GM12864 (cell line): ENCODE measurements at regions not wholly inside any gene's neighbourhood (a gene's known extent, or its start where the extent isn't known, plus 50 kb on each side); places are given as distances from the start of the nearest gene placed in this dataset.

ENCODE experiments used
- DNase-seq: peaks from one replicate; pipeline ENCODE4 v3.0.0-alpha.2; 2011; ENCODE audit warnings: low read depth
- H3K4me3 ChIP-seq: 2 replicates; pipeline ENCODE4 v1.5.1; 2011; ENCODE audit warnings: mild to moderate bottlenecking, low read depth, low read length, control low read depth
- TF ChIP-seq, protein P1 (sequence below): IDR thresholded peaks from 2 replicates; pipeline ENCODE4 v1.5.1; 2011; ENCODE audit warnings: low read depth, mild to moderate bottlenecking, moderate library complexity, low read length, control low read depth, inconsistent platforms; ENCODE audit errors: missing control alignments

DNA sequence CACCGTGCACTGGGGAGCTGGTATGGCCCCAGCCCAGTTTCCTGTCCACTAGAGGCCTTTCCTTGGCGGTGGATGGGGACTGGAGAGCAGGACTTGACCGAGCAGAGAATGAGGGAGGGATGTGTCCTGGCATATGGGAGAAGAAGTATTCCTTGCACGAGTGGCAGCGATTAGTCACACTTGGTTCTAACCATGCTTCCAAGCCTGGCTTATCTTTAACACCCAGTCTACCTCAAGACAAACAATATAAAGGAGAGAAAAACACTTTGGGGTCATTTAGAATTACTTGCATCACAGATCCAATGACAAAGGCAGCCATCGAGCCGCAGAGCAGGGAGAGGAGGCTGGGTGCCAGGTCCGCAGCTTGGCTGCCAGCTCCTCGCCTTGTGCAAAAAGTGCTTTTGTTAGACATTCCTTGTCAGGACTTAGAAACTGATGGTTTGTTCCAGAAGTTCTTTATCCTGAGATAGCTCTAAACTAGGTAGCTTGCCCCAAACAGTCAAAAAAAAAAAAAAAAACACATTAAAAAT lies 214.9 kb upstream of the GMDS start:
- no peak for DNase-seq
- H3K4me3 ChIP-seq: no peak overlapping the region
- TF ChIP-seq, protein P1, sequence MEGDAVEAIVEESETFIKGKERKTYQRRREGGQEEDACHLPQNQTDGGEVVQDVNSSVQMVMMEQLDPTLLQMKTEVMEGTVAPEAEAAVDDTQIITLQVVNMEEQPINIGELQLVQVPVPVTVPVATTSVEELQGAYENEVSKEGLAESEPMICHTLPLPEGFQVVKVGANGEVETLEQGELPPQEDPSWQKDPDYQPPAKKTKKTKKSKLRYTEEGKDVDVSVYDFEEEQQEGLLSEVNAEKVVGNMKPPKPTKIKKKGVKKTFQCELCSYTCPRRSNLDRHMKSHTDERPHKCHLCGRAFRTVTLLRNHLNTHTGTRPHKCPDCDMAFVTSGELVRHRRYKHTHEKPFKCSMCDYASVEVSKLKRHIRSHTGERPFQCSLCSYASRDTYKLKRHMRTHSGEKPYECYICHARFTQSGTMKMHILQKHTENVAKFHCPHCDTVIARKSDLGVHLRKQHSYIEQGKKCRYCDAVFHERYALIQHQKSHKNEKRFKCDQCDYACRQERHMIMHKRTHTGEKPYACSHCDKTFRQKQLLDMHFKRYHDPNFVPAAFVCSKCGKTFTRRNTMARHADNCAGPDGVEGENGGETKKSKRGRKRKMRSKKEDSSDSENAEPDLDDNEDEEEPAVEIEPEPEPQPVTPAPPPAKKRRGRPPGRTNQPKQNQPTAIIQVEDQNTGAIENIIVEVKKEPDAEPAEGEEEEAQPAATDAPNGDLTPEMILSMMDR: no peak

DNA sequence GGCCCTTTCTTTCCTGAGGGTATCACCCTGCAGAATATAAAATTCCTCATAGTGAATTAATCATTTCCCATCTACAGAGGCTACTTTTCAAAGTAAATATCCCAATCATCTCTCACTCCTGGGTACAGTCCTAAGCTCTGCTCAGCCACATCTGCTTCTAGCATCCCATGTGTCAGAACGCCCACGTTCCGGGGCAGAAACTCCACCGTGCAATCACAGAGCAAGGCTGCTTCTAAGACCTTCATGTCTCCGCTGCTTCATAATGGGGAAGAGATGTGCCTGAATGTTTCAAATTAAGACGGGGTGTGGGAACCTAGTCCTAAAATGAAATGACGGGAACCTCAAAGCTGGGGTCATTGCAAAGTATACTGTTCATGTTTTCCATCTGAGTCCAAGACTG lies 208.8 kb upstream of the GMDS start:
- no peak for DNase-seq
- H3K4me3 ChIP-seq: no peak overlapping the region
- TF ChIP-seq, protein P1: no peak

DNA sequence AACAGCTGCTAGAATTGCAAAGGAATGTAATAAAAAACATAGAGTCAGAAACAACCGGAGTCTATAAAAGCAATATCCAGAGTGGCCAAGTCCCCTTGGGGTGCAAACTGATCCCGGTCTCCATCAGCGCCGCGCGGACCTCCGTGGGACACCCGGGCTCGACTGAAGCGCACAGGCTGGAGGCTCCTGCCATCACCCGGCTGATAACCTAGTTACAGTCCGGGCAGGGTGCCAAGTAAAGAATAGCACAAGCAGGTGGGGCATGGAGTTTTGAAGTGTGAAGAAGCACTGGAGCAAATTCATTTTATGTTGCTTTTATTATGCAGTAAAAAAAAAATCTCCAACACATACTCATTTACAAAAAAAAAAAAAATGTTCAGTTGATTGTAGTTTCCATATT lies 205.1 kb upstream of the GMDS start:
- TF ChIP-seq, protein P1: no peak
- H3K4me3 ChIP-seq: no peak overlapping the region
- no peak for DNase-seq

DNA sequence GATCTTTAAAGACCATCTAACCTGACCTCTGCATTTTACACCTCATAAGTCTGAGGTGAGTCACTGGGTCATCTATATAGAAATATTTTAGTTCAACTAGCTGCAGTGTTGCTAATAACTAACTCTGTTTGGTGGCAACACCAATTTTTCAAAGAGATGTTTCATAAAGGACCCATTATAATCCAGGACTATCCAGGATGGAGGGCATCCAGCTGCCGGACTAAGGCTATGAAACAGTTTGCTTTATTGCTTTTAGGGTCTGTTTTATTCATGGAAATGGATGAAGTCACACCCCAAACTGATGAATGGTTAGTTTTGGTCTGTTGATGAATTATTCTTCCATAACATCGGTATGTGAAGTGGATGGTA lies 204.2 kb upstream of the GMDS start:
- no peak overlapping the region for H3K4me3 ChIP-seq
- no peak for DNase-seq
- TF ChIP-seq, protein P1: no peak

DNA sequence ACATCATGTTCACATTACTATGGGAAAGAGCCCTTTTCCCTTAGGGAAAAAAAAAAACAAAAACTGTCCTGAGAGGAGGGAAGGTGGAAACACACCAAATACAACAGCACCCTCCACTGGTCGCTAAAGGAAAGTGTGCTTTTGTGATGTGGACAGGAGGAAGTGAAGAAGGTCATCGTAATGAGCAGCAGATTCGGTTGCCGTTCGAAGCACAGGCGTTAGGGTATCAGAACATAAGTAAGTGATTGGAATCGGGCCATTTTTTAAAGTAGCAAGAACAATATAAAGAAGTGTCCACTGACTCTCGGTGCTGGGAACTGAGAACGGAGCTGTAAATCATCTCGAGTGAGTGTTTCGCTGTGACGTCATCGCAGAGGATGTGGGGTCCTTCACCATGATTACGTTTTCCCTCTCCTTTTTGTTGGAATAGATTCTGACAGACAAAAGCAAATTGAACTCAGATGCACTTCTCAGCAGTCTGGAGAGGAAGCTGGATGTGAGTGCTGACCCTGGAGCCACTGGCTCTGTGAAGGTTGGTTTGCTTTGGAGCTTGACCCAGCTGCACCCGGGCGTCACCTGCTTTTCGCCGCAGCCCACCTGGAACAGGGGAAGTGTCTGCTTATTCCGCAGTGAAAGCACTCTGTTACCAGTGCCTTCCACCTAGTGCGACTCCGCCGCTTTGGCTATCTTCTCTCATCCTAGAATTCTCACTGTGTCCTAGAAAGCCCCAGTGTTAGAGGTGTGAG lies 203.6 kb upstream of the GMDS start:
- peak; percentile 15 for DNase-seq
- H3K4me3 ChIP-seq: no peak overlapping the region
- TF ChIP-seq, protein P1: peak; percentile 79

DNA sequence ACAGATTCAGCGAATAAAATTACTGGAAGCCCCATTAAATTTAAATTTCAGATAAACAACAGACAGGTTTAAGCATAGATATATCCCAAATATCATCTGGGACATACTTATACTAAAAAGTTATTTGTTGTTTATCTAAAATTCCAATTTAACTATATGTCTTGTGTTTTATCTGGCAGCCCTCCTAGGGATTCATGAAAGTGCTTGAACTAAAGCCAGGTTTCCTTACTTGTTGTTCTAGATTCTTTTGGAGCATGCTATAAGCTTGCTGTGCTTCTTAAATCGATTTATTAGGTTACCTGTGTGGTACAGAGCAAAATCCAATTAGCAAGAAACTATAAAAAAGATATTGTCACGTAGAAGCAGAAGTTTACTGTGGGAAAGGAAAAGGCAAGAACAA lies 202.5 kb upstream of the GMDS start:
- H3K4me3 ChIP-seq: no peak overlapping the region
- TF ChIP-seq, protein P1: no peak
- no peak for DNase-seq
